HEK293 (cell line): ENCODE measurements at regions not wholly inside any gene's neighbourhood (a gene's known extent, or its start where the extent isn't known, plus 50 kb on each side); places are given as distances from the start of the nearest gene placed in this dataset.
A peak's percentile ranks its signal among the peaks of the same experiment; 100 is the strongest.

Experiments
- CTCF ChIA-PET: fragments of 350-600 bp; formaldehyde crosslinking; extraction: SDS; loops from one replicate; lab custom pipeline; 2021; ENCODE audit warnings: antibody characterized with exemption; lab: Yijun Ruan, JAX
- POLR2A ChIA-PET: fragments of 300-600 bp; formaldehyde crosslinking; extraction: SDS; loops from one replicate; lab custom pipeline; 2020; ENCODE audit warnings: antibody characterized with exemption, inconsistent platforms; lab: Yijun Ruan, JAX
- H3K27ac ChIP-seq: fragments of 200-500 bp; sonication (Bioruptor generic); 2 replicates; pipeline ENCODE4 v1.5.1; 2014; ENCODE audit warnings: low read depth, low read length, control low read depth, inconsistent platforms; ENCODE audit errors: extremely low read depth
- H3K36me3 ChIP-seq, 2 experiments: fragments of 200-500 bp in 1 of 2; sonication (Bioruptor generic) in 1 of 2; 1 replicate in 1 of 2; 2 replicates in 1 of 2; pipeline ENCODE4 v1.5.1; 2014 to 2017; ENCODE audit warnings: inconsistent platforms in 2 of 2, low read length in 2 of 2; ENCODE audit not compliant: control insufficient read depth in 2 of 2, insufficient read depth in 1 of 2
- H3K4me1 ChIP-seq: fragments of 200-500 bp; sonication (Bioruptor generic); 2 replicates; pipeline ENCODE4 v1.5.1; 2014; ENCODE audit warnings: mild to moderate bottlenecking, low read length, inconsistent platforms; ENCODE audit not compliant: control insufficient read depth, insufficient read depth
- H3K4me3 ChIP-seq: 2 replicates; pipeline ENCODE4 v1.5.1; 2011; ENCODE audit warnings: low read depth, mild to moderate bottlenecking, control low read depth, low read length, moderate library complexity
- H3K9me3 ChIP-seq: fragments of 200-500 bp; sonication (Bioruptor generic); 2 replicates; pipeline ENCODE4 v1.5.1; 2014; ENCODE audit warnings: low read depth, low read length, inconsistent platforms; ENCODE audit not compliant: control insufficient read depth, insufficient read depth
- HOXA7 ChIP-seq: sonication (generic); formaldehyde crosslinking; IDR thresholded peaks from 2 replicates; pipeline ENCODE4 v1.8.1; 2022; ENCODE audit warnings: missing genetic modification reagents, borderline replicate concordance
- SCRT2 ChIP-seq: fragments of 450-650 bp; formaldehyde crosslinking; IDR thresholded peaks from 2 replicates; pipeline ENCODE4 v1.5.1; 2016; ENCODE audit warnings: missing biosample characterization, missing genetic modification characterization
- ZNF184 ChIP-seq: fragments of 450-650 bp; IDR thresholded peaks from 2 replicates; pipeline ENCODE4 v1.5.1; 2018; ENCODE audit warnings: missing biosample characterization, mild to moderate bottlenecking, missing genetic modification characterization
- ZNF239 ChIP-seq: fragments of 450-650 bp; formaldehyde crosslinking; IDR thresholded peaks from 2 replicates; pipeline ENCODE4 v1.5.1; 2016; ENCODE audit warnings: missing biosample characterization, missing genetic modification characterization
- ZNF354C ChIP-seq: fragments of 450-650 bp; formaldehyde crosslinking; IDR thresholded peaks from 2 replicates; pipeline ENCODE4 v1.5.1; 2016; ENCODE audit warnings: missing biosample characterization, missing genetic modification characterization, low read depth, borderline replicate concordance
- ZNF654 ChIP-seq: fragments of 450-650 bp; formaldehyde crosslinking; IDR thresholded peaks from 2 replicates; pipeline ENCODE4 v1.5.1; 2016; ENCODE audit warnings: low read depth, missing biosample characterization, missing genetic modification characterization
- ZNF707 ChIP-seq: fragments of 450-650 bp; formaldehyde crosslinking; IDR thresholded peaks from 2 replicates; pipeline ENCODE4 v1.5.1; 2016; ENCODE audit warnings: missing biosample characterization, missing genetic modification characterization
- ZNF785 ChIP-seq: fragments of 450-650 bp; formaldehyde crosslinking; IDR thresholded peaks from 2 replicates; pipeline ENCODE4 v1.5.1; 2016; ENCODE audit warnings: missing biosample characterization, missing genetic modification characterization
- TF ChIP-seq, protein P1 (sequence below): fragments of 450-650 bp; formaldehyde crosslinking; IDR thresholded peaks from 2 replicates; pipeline ENCODE4 v1.5.1; 2017; ENCODE audit warnings: missing biosample characterization, missing genetic modification characterization
- TF ChIP-seq, protein P2 (sequence below): fragments of 450-650 bp; formaldehyde crosslinking; IDR thresholded peaks from 2 replicates; pipeline ENCODE4 v1.5.1; 2016; ENCODE audit warnings: missing biosample characterization, missing genetic modification characterization
- TF ChIP-seq, protein P3 (sequence below): fragments of 450-650 bp; formaldehyde crosslinking; IDR thresholded peaks from 2 replicates; pipeline ENCODE4 v1.5.1; 2016; ENCODE audit warnings: missing biosample characterization, missing genetic modification characterization
- TF ChIP-seq, protein P4 (sequence below): fragments of 450-650 bp; formaldehyde crosslinking; IDR thresholded peaks from 2 replicates; pipeline ENCODE4 v1.5.1; 2017; ENCODE audit warnings: missing biosample characterization, missing genetic modification characterization

DNA sequence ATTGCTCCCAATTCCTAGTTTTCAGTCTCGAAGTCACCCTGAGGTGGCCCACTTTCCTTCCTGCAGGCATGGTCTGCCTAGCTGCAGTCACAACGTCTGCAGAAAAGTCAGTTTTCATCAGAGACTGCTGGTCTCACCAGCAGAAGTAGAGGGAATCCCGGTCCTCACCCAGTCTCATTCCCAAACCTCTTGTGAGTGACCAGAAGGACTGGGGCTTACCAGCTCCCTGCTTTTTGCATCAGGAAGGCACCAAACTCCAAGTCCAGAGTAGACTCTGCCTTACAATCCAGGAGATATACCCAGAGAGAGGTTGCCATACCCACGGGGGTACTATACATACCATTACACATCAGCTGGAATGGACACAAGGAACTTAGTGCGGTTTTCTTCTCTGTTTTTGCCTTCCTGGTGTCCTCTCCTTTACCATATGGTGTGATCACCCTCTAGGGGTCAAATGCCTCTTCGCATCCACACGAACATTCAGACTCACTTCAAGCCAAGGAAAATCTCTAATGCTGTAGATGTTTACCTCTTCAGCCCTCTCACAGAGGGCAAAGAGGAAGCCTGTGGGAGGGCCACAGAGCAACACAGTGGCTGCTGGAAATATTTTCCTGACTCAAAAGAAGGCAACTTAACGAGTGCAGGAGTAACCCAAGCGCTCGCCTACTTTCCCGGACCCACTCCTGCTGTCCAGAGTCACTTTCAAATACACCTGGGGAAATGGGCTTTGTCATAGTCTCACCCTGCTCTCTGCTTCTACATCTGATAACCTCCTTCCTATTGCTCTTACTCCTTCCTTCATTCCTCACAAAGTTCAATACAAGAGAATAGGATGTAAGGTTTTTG, 220.9 kb downstream of the C7orf25 start:
- Histone ChIP-seq H3K4me3 (no peak overlapping the region), H3K27ac (no peak overlapping the region), H3K36me3 (no peaks in the 10 kb centered on the region), H3K4me1 (no peaks in the 10 kb centered on the region), H3K9me3 (no peaks in the 10 kb centered on the region)
- TF ChIP-seq, protein P1, sequence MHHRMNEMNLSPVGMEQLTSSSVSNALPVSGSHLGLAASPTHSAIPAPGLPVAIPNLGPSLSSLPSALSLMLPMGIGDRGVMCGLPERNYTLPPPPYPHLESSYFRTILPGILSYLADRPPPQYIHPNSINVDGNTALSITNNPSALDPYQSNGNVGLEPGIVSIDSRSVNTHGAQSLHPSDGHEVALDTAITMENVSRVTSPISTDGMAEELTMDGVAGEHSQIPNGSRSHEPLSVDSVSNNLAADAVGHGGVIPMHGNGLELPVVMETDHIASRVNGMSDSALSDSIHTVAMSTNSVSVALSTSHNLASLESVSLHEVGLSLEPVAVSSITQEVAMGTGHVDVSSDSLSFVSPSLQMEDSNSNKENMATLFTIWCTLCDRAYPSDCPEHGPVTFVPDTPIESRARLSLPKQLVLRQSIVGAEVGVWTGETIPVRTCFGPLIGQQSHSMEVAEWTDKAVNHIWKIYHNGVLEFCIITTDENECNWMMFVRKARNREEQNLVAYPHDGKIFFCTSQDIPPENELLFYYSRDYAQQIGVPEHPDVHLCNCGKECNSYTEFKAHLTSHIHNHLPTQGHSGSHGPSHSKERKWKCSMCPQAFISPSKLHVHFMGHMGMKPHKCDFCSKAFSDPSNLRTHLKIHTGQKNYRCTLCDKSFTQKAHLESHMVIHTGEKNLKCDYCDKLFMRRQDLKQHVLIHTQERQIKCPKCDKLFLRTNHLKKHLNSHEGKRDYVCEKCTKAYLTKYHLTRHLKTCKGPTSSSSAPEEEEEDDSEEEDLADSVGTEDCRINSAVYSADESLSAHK (tag by site-specific recombination) = no peak
- TF ChIP-seq, protein P2, sequence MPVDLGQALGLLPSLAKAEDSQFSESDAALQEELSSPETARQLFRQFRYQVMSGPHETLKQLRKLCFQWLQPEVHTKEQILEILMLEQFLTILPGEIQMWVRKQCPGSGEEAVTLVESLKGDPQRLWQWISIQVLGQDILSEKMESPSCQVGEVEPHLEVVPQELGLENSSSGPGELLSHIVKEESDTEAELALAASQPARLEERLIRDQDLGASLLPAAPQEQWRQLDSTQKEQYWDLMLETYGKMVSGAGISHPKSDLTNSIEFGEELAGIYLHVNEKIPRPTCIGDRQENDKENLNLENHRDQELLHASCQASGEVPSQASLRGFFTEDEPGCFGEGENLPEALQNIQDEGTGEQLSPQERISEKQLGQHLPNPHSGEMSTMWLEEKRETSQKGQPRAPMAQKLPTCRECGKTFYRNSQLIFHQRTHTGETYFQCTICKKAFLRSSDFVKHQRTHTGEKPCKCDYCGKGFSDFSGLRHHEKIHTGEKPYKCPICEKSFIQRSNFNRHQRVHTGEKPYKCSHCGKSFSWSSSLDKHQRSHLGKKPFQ (tag by site-specific recombination) = no peak
- TF ChIP-seq, protein P3, sequence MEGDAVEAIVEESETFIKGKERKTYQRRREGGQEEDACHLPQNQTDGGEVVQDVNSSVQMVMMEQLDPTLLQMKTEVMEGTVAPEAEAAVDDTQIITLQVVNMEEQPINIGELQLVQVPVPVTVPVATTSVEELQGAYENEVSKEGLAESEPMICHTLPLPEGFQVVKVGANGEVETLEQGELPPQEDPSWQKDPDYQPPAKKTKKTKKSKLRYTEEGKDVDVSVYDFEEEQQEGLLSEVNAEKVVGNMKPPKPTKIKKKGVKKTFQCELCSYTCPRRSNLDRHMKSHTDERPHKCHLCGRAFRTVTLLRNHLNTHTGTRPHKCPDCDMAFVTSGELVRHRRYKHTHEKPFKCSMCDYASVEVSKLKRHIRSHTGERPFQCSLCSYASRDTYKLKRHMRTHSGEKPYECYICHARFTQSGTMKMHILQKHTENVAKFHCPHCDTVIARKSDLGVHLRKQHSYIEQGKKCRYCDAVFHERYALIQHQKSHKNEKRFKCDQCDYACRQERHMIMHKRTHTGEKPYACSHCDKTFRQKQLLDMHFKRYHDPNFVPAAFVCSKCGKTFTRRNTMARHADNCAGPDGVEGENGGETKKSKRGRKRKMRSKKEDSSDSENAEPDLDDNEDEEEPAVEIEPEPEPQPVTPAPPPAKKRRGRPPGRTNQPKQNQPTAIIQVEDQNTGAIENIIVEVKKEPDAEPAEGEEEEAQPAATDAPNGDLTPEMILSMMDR (tag by site-specific recombination) = peak; percentile 69
- TF ChIP-seq ZNF785 (tag by site-specific recombination) (no peak), HOXA7 (CRISPR knock-in tag) (no peak), ZNF654 (tag by site-specific recombination) (peak; percentile 51), ZNF707 (tag by site-specific recombination) (no peak)
- TF ChIP-seq, protein P4, sequence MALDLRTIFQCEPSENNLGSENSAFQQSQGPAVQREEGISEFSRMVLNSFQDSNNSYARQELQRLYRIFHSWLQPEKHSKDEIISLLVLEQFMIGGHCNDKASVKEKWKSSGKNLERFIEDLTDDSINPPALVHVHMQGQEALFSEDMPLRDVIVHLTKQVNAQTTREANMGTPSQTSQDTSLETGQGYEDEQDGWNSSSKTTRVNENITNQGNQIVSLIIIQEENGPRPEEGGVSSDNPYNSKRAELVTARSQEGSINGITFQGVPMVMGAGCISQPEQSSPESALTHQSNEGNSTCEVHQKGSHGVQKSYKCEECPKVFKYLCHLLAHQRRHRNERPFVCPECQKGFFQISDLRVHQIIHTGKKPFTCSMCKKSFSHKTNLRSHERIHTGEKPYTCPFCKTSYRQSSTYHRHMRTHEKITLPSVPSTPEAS (tag by site-specific recombination) = no peak
- POLR2A ChIA-PET = no interaction called here
- CTCF ChIA-PET = interaction anchor here (0.6 to 2.8 kb wide), 13 partner anchors 12 to 750 kb away, joined by 3 to 18 read pairs (median 3); no protein-coding TSS in a partner anchor

DNA sequence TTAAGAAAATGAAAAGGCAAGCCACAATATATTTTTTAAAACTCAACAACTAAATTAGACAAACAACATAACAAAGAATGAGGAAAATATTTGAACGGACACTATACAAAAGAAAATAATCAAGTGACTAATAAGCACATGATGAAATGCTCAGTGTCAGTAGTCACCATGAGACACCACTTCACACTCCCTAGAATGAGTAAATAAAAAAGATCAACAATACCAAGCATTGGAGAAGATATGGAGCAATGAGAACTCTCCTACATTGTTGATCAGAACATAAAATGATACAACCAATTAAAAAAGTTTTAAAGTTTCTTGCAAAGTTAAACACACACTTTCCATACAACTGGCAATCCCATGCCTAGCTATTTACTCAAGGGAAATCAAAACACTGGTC, 222.2 kb downstream of the C7orf25 start:
- Histone ChIP-seq H3K27ac (no peak overlapping the region), H3K4me1 (no peaks in the 10 kb centered on the region), H3K4me3 (no peak overlapping the region), H3K36me3 (no peaks in the 10 kb centered on the region), H3K9me3 (no peaks in the 10 kb centered on the region)
- POLR2A ChIA-PET = no interaction called here
- CTCF ChIA-PET = interaction anchor here (0.6 to 2.8 kb wide), 4 partner anchors 194 to 749 kb away, joined by 3 to 18 read pairs (median 12); no protein-coding TSS in a partner anchor
- TF ChIP-seq ZNF184 (tag by site-specific recombination) = peak; percentile 87
- TF ChIP-seq ZNF354C (tag by site-specific recombination) = no peak

DNA sequence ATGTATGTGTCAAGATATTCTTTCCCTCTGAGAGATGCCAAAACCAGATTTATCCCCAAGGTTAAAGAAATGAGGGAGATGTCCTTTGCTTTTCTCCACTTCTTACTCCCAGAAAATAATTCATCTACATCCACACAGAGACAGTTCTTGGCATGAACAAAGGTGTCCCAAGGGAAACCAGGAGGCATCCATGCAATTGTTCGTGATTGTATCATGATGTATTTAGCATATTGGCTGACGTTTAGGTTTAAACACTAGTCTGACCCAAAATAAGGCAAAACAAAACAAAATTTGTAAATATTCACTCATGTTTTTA, 223.9 kb downstream of the C7orf25 start:
- ChIA-PET POLR2A (interaction anchor here (0.6 kb wide), 1 partner anchor 173 kb away, joined by 4 read pairs; no protein-coding TSS in a partner anchor), CTCF (no interaction called here)
- no peaks in the 10 kb centered on the region for H3K4me1 ChIP-seq
- H3K4me3 ChIP-seq = no peak overlapping the region
- no peaks in the 10 kb centered on the region for H3K9me3 ChIP-seq
- no peaks in the 10 kb centered on the region for H3K36me3 ChIP-seq
- no peak overlapping the region for H3K27ac ChIP-seq
- TF ChIP-seq SCRT2 (no peak), ZNF239 (tag by site-specific recombination) (no peak)
